Erythroblast (primary cell): ENCODE measurements at regions not wholly inside any gene's neighbourhood (a gene's known extent, or its start where the extent isn't known, plus 50 kb on each side); places are given as distances from the start of the nearest gene placed in this dataset.

ENCODE experiments used
- GATA1 ChIP-seq: IDR thresholded peaks from 2 replicates; pipeline ENCODE4 v1.6.1; 2011; ENCODE audit warnings: low read depth, mild to moderate bottlenecking, control low read depth, low read length, moderate library complexity
- POLR2A ChIP-seq: IDR thresholded peaks from 2 replicates; pipeline ENCODE4 v1.6.1; 2011; ENCODE audit warnings: mild to moderate bottlenecking, low read length

DNA sequence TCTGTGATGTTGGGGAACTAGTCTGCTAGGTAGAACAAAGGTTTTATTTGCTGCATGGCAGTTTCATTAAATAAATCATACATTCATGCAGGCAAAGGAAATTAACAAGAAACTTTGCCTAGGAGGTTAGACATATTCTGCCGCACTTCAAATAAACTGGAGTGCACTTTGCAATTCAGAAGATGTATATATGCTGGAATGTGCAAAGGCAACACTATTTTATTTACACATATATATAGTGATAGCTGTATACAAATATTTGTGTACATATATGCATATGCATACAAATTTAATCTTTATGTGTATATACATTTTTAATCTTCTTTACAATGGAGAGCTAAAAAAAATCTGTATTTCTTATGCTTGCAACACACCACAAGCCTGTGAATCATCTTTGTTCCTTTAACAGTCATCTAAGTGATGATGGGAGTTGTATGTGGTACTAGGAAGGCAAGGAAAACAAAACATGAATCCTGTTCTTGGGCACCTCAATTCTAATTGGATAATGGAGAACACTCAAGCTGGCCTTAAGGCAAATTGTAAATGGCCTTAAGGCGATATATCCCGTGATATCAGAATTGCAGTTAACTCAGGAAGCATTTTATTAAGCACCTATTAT, 605.8 kb upstream of the CAMK1G start:
- TF ChIP-seq POLR2A (no peak), GATA1 (no peak)
